RWPE2 (cell line): ENCODE measurements at regions not wholly inside any gene's neighbourhood (a gene's known extent, or its start where the extent isn't known, plus 50 kb on each side); places are given as distances from the start of the nearest gene placed in this dataset.
"Not testable (repeated sequence)": the region's sequence is repeated elsewhere in the genome, so short reads cannot be mapped to it uniquely, and the experiment has no call there.

ENCODE experiments used
- ATAC-seq: fragments of 200-7000 bp; cut with Tn5 transposase; 3 replicates; pipeline ENCODE4 v1.9.1; 2021; ENCODE audit warnings: low read depth
- DNase-seq: peaks from one replicate; pipeline ENCODE4 v3.0.0-alpha.2; 2020; ENCODE audit warnings: low spot score
- H3K27ac ChIP-seq: fragments of 450-650 bp; 2 replicates; pipeline ENCODE4 v1.5.1; 2017; ENCODE audit warnings: mild to moderate bottlenecking; ENCODE audit not compliant: poor library complexity, severe bottlenecking
- H3K27me3 ChIP-seq: fragments of 250-450 bp; sonication (Bioruptor Pico); 2 replicates; pipeline ENCODE4 v1.5.1; 2021; ENCODE audit warnings: mild to moderate bottlenecking, moderate library complexity; ENCODE audit not compliant: insufficient read depth, poor library complexity, severe bottlenecking
- H3K36me3 ChIP-seq: fragments of 250-450 bp; sonication (Bioruptor Pico); 2 replicates; pipeline ENCODE4 v1.5.1; 2020; ENCODE audit warnings: low read depth, mild to moderate bottlenecking, moderate library complexity
- H3K4me1 ChIP-seq: fragments of 250-450 bp; sonication (Bioruptor Pico); 2 replicates; pipeline ENCODE4 v1.5.1; 2021; ENCODE audit warnings: mild to moderate bottlenecking, moderate library complexity; ENCODE audit not compliant: insufficient read depth, poor library complexity, severe bottlenecking
- H3K4me3 ChIP-seq: fragments of 250-450 bp; sonication (Bioruptor Pico); 2 replicates; pipeline ENCODE4 v1.5.1; 2021; ENCODE audit warnings: mild to moderate bottlenecking, moderate library complexity; ENCODE audit not compliant: severe bottlenecking
- H3K9me3 ChIP-seq: fragments of 250-450 bp; sonication (Bioruptor Pico); 2 replicates; pipeline ENCODE4 v1.5.1; 2021; ENCODE audit warnings: mild to moderate bottlenecking, moderate library complexity; ENCODE audit not compliant: severe bottlenecking
- TF ChIP-seq, protein P1 (sequence below): fragments of 450-650 bp; IDR thresholded peaks from one replicate; pipeline ENCODE4 v1.5.1; 2017; ENCODE audit warnings: mild to moderate bottlenecking, moderate library complexity; ENCODE audit not compliant: poor library complexity, severe bottlenecking

DNA sequence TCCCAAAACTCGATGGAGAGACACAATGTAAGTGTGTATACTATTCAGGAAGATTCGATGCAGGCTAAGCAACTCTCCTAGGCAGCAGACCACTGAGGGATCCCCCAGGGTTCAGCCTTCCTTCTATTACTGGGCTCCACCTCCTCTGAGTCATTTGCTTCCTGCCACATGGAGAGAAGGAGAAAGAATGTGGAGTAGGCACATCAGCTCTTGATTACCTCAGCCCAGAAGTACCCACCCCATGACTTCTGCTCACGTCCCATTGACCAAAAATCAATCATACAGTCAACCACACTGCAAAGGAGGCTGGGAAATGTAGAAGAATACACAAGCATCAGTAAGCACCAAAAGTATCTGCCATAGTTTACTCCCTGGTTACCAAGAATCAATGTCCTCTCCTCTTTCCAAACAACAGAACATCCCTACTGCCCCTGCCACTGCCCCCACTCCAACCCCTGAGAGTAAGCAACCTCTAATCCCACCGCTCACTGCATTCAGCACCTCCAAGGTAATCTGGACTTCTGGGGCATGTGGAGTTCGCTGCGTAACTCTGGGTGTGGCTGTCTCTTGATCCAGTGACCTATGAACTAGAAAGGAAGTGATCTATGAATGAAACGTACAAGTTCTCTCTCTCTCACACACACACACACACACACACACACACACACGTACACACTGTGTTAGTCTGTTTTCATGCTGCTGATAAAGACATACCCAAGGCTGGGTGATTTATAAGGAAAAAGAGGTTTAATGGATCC, 91.2 kb upstream of the C1QTNF7 start:
- H3K9me3 ChIP-seq: no peaks in the 10 kb centered on the region
- ATAC-seq (peak; percentile 58; the same call in 2 of the 3 replicates), DNase-seq (no peak)
- H3K4me3 ChIP-seq: no peak overlapping the region
- no peaks in the 10 kb centered on the region for H3K36me3 ChIP-seq
- TF ChIP-seq, protein P1, sequence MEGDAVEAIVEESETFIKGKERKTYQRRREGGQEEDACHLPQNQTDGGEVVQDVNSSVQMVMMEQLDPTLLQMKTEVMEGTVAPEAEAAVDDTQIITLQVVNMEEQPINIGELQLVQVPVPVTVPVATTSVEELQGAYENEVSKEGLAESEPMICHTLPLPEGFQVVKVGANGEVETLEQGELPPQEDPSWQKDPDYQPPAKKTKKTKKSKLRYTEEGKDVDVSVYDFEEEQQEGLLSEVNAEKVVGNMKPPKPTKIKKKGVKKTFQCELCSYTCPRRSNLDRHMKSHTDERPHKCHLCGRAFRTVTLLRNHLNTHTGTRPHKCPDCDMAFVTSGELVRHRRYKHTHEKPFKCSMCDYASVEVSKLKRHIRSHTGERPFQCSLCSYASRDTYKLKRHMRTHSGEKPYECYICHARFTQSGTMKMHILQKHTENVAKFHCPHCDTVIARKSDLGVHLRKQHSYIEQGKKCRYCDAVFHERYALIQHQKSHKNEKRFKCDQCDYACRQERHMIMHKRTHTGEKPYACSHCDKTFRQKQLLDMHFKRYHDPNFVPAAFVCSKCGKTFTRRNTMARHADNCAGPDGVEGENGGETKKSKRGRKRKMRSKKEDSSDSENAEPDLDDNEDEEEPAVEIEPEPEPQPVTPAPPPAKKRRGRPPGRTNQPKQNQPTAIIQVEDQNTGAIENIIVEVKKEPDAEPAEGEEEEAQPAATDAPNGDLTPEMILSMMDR: no peak
- no peaks in the 10 kb centered on the region for H3K4me1 ChIP-seq
- H3K27ac ChIP-seq: no peak overlapping the region
- no peaks in the 10 kb centered on the region for H3K27me3 ChIP-seq

DNA sequence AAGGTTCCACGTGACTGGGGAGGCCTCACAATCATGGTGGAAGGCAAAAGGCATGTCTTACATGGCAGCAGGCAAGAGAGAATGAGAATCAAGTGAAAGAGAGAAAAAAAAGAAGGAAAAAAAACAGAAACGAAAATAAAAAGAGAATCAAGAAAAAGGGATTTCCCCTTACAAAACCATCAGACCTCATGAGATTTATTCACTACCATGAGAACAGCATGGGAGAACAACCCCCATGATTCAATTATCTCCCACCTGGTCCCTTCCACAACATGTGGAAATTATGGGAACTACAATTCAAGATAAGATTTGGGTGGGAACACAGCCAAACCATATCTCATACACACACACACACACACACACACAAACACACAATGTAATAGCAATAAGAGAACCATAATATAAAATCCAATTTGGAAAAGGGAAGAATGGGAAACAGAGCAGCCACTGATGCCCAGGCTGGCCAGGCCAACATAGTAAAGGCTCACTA, 90.6 kb upstream of the C1QTNF7 start:
- not testable (repeated sequence) for H3K4me1 ChIP-seq, H3K9me3 ChIP-seq, DNase-seq, H3K27ac ChIP-seq, H3K27me3 ChIP-seq, H3K4me3 ChIP-seq, ATAC-seq, H3K36me3 ChIP-seq

DNA sequence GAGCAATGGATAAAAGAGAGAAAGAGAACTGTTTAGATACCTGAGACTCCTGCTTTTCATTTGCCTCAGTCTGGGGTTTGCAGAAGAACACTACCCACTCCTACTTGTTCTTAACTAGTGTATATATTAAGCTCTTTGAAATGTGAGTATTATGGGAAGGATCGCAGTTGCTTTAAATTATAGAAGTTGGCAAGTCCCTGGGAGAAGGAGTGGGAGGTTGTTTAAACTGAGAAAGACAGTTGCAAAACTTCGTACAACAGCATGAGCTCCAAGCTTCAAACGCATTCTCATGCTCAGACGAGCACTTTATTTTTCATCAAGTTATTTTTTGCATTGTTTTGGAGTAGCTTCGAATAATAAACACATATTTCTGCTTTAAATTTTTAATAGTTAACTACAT, 88.1 kb upstream of the C1QTNF7 start:
- TF ChIP-seq, protein P1: no peak
- H3K27ac ChIP-seq: no peak overlapping the region
- DNase-seq: no peak
- no peak for ATAC-seq
- H3K4me3 ChIP-seq: no peak overlapping the region
- no peaks in the 10 kb centered on the region for H3K4me1 ChIP-seq
- H3K27me3 ChIP-seq: no peaks in the 10 kb centered on the region
- no peaks in the 10 kb centered on the region for H3K36me3 ChIP-seq
- H3K9me3 ChIP-seq: no peaks in the 10 kb centered on the region

DNA sequence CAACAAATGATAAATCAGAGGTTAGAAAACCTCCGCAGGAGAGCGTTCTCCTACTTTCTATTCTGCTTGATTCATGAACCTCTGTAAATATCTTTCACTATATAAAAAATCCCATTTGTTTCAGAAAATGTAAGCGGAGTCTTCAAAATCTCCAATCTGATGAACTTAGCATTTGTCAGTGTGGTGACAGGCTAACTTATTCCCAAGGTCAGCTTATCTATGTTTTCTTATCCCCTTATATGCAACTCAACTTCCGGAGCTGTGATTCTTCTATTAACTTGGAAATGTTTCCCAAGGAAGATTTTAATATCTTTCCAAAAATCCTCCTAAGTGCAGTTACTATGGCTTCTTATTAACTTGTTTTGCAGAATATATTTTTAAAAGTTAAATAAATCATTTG, 87.5 kb upstream of the C1QTNF7 start:
- ATAC-seq (no peak), DNase-seq (no peak)
- no peak overlapping the region for H3K27ac ChIP-seq
- H3K27me3 ChIP-seq: no peaks in the 10 kb centered on the region
- no peaks in the 10 kb centered on the region for H3K36me3 ChIP-seq
- TF ChIP-seq, protein P1: no peak
- no peak overlapping the region for H3K4me3 ChIP-seq
- H3K4me1 ChIP-seq: no peaks in the 10 kb centered on the region
- no peaks in the 10 kb centered on the region for H3K9me3 ChIP-seq

DNA sequence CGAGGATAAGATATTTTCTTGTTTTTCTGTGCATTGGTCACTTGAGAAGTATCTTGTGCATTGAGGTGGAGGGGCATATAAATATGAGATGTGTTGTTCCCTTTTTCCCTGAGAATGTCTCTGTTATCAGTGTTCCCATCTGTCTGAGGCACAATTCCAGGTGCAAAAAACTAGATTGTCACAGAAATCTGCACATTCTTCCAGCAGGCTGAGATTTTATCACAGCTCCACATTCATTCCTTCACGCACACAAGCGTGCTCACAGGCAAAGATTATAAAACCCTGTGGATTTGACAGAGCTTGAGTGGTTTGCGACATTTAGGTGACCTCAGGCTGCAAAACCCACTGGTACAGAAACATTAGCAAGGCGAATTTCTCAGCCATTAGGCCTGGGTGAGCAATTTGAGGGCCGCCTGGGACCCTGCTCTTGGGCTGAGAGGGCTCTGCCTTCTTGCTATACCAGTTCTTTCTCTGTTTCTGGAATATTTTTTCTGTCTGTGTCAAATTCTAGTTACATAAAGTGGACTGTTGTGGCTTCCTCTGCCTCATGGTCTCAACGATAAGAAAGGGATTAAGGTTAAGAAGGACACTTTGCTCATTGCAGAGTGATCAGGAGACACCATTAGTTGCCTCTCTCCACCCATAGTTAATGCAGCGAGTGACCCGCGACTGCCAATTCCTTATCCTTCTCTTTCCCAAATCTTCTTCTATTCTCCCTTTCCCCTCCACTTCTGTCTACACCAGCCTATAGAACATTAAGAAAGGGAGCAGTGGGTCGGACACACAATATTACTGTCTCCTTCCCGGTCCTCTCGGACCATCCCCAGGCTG, 86.7 kb upstream of the C1QTNF7 start:
- ATAC-seq (no peak), DNase-seq (no peak)
- H3K36me3 ChIP-seq: no peaks in the 10 kb centered on the region
- TF ChIP-seq, protein P1: no peak
- H3K27ac ChIP-seq: no peak overlapping the region
- H3K4me3 ChIP-seq: no peak overlapping the region
- H3K27me3 ChIP-seq: no peaks in the 10 kb centered on the region
- no peaks in the 10 kb centered on the region for H3K9me3 ChIP-seq
- H3K4me1 ChIP-seq: no peaks in the 10 kb centered on the region
